Brain microvascular endothelial cell (primary cell): ENCODE measurements at regions not wholly inside any gene's neighbourhood (a gene's known extent, or its start where the extent isn't known, plus 50 kb on each side); places are given as distances from the start of the nearest gene placed in this dataset.

ENCODE experiments used
- DNase-seq: peaks from one replicate; pipeline ENCODE4 v3.0.0-alpha.2; 2020
- H3K27ac ChIP-seq: fragments of 250-450 bp; sonication (Bioruptor Pico); 2 replicates; pipeline ENCODE4 v1.5.1; 2020; ENCODE audit warnings: mild to moderate bottlenecking, moderate library complexity
- H3K27me3 ChIP-seq: fragments of 250-450 bp; sonication (Bioruptor Pico); replicated peaks from 2 replicates; pipeline ENCODE4 v1.5.1; 2020; ENCODE audit warnings: mild to moderate bottlenecking
- H3K36me3 ChIP-seq: fragments of 250-450 bp; sonication (Bioruptor Pico); replicated peaks from 2 replicates; pipeline ENCODE4 v1.5.1; 2020; ENCODE audit warnings: mild to moderate bottlenecking
- H3K4me3 ChIP-seq: 2 replicates; pipeline ENCODE4 v1.5.1; 2011; ENCODE audit warnings: low read depth, mild to moderate bottlenecking, control low read depth, low read length, moderate library complexity
- CTCF ChIP-seq: IDR thresholded peaks from 2 replicates; pipeline ENCODE4 v1.5.1; 2011; ENCODE audit warnings: low read depth, mild to moderate bottlenecking, moderate library complexity, low read length, control low read depth, inconsistent platforms; ENCODE audit errors: missing control alignments
- in situ Hi-C: cut with HindIII; loops from 2 replicates; pipeline ENCODE4 v1.10.0; 2017; ENCODE audit warnings: low sequenced_read_pairs, low pct_ligation_motif_present

DNA sequence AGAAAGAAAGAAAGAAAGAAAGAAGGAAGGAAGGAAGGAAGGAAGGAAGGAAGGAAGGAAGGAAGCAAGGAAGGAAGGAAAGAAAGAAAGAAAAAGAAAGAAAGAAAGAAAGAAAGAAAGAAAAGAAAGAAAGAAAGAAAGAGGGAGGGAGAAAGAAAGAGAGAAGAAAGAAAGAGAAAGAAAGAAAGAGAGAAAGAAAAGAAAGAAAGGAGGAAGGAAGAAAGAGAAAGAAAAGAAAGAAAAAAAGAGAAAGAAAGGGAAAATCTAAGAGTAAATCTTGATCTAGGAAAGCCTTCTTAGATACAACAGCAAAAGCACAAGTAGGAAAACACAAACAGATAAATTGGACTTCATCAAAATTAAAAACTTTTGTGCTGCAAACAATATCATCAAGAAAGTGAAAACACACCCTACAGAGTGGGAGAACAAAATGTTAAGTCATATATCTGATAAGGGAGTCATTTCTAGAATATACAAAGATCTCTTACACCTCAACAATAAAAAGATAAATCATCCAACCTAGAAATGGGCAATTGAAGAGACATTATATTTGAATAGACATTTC is 116.8 kb upstream of the FGF3 start:
- TF ChIP-seq CTCF, result no peak
- H3K27ac ChIP-seq, result no peak overlapping the region
- no peak for DNase-seq
- H3K27me3 ChIP-seq, result no peaks in the 10 kb centered on the region
- no peak overlapping the region for H3K4me3 ChIP-seq
- in situ Hi-C loops, result no loop called here
- no peaks in the 10 kb centered on the region for H3K36me3 ChIP-seq

DNA sequence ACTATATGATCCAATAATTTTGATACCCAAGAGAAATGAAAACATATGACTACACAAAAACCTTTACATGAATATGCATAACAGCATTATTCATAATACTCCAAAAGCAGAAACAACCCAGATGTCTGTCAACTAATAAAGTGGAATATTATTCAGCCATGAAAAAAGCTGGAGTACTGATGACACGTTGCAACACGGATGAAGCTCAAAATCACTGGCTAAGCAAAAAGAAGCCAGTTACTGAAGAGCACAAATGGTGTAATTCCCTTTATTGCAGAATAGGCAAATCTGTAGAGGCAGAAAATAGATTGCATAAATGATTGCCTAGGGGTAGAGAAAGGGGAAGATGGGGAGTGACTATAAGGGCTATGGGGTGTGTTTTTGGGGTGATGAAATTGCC is 117.6 kb upstream of the FGF3 start:
- in situ Hi-C loops, result no loop called here
- DNase-seq, result no peak
- no peak for TF ChIP-seq CTCF

DNA sequence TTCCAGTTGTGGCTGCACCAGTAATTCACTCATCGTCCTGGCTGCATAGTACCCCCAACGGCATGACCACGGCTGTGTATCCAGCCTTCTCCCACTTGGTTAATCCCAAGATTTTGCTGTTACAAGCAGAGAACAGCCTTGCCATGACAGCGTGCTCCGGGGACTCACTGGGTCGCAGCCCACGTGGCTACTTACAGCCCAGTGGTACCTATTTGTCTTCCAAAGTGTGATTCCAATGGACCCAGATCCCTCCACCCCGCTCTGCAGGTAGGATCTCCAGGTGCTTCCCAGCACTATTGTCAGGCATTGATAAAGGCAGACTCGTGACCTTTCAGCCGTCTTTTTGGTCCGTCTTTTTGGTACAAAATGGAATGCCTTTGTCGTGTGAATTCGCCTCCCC is 119.0 kb upstream of the FGF3 start:
- no peaks in the 10 kb centered on the region for H3K27me3 ChIP-seq
- TF ChIP-seq CTCF, result no peak
- no peak for DNase-seq
- no peak overlapping the region for H3K4me3 ChIP-seq
- no peak overlapping the region for H3K27ac ChIP-seq
- in situ Hi-C loops, result no loop called here
- H3K36me3 ChIP-seq, result no peaks in the 10 kb centered on the region

More for the DNA sequence above, 117.6 kb upstream of the FGF3 start:
- H3K4me3 ChIP-seq, result no peak overlapping the region
- no peaks in the 10 kb centered on the region for H3K36me3 ChIP-seq
- no peak overlapping the region for H3K27ac ChIP-seq
- no peaks in the 10 kb centered on the region for H3K27me3 ChIP-seq

- DNase-seq, result peak; percentile 80
- in situ Hi-C loops, result no loop called here
- no peaks in the 10 kb centered on the region for H3K27me3 ChIP-seq
Observed at GRCh38 chr11:69939551-69940245, 120.5 kb upstream of the FGF3 start.

GRCh38 chr11:69940246-69940610 is 121.0 kb upstream of the FGF3 start:
- DNase-seq, result no peak
- Histone ChIP-seq H3K27me3 (no peaks in the 10 kb centered on the region), H3K27ac (no peak overlapping the region), H3K36me3 (no peaks in the 10 kb centered on the region), H3K4me3 (no peak overlapping the region)
- TF ChIP-seq CTCF, result no peak
- in situ Hi-C loops, result no loop called here

More at GRCh38 chr11:69939551-69940245, 120.5 kb upstream of the FGF3 start:
- Histone ChIP-seq H3K27ac (peak overlapping the region; percentile 41), H3K36me3 (no peaks in the 10 kb centered on the region), H3K4me3 (no peak overlapping the region)
- TF ChIP-seq CTCF, result no peak
